ENCODE measurements at regions not wholly inside any gene's neighbourhood (a gene's known extent, or its start where the extent isn't known, plus 50 kb on each side); places are given as distances from the start of the nearest gene placed in this dataset.

DNA sequence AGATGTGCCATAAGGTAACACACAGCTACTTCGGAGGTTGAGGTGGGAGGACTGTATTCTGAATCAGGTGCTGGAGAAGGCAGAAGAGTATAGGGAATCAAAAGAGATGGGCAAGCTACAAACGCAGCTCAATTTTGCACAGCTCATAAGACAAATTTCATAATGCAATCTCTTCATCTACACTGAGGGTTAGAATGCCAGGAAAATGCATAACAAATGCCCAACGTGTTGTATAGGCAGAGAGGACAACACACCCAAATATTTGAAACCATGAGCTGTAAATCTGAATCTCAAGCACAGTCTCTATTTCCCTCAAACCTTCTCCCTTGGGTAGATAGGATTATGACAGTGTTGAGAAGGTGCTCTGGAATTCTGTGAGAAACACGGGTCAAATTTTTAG lies 263.1 kb upstream of the FOXN3 start:
- TF ChIP-seq POLR2A (IDR thresholded peaks at IDR 0.05) (no peak), CTCF (IDR thresholded peaks at IDR 0.05) (no peak)
